ENCODE measurements at regions not wholly inside any gene's neighbourhood (a gene's known extent, or its start where the extent isn't known, plus 50 kb on each side); places are given as distances from the start of the nearest gene placed in this dataset.
A peak's percentile ranks its signal among the peaks of the same experiment; 100 is the strongest.

GRCh38 chr5:112628214-112628980, 109.3 kb upstream of the APC start:
- no peak overlapping the region for H3K4me3 ChIP-seq (ENCODE audit: low read depth, low read length)
- TF ChIP-seq CTCF (conservative IDR thresholded peaks at IDR 0.05; ENCODE audit: low read depth, low read length), result no peak
- peak; percentile 37 for DNase-seq (ENCODE audit: low read depth)

GRCh38 chr5:112630246-112631009, 107.3 kb upstream of the APC start:
- no peak for TF ChIP-seq CTCF (conservative IDR thresholded peaks at IDR 0.05; ENCODE audit: low read depth, low read length)
- no peak overlapping the region for H3K4me3 ChIP-seq (ENCODE audit: low read depth, low read length)
- no peak for DNase-seq (ENCODE audit: low read depth)

GRCh38 chr5:112634166-112634565, 103.5 kb upstream of the APC start:
- H3K4me3 ChIP-seq (ENCODE audit: low read depth, low read length), result no peak overlapping the region
- TF ChIP-seq CTCF (conservative IDR thresholded peaks at IDR 0.05; ENCODE audit: low read depth, low read length), result no peak
- no peak for DNase-seq (ENCODE audit: low read depth)

- peak; percentile 12 for DNase-seq (ENCODE audit: low read depth)
- no peak for TF ChIP-seq CTCF (conservative IDR thresholded peaks at IDR 0.05; ENCODE audit: low read depth, low read length)
- H3K4me3 ChIP-seq (ENCODE audit: low read depth, low read length), result no peak overlapping the region
Observed at GRCh38 chr5:112634796-112635195, 102.9 kb upstream of the APC start.

- DNase-seq (ENCODE audit: low read depth), result no peak
- H3K4me3 ChIP-seq (ENCODE audit: low read depth, low read length), result no peak overlapping the region
- TF ChIP-seq CTCF (conservative IDR thresholded peaks at IDR 0.05; ENCODE audit: low read depth, low read length), result no peak
Observed at GRCh38 chr5:112635276-112635675, 102.4 kb upstream of the APC start.

GRCh38 chr5:112635771-112636731, 101.6 kb upstream of the APC start:
- no peak for TF ChIP-seq CTCF (conservative IDR thresholded peaks at IDR 0.05; ENCODE audit: low read depth, low read length)
- no peak for DNase-seq (ENCODE audit: low read depth)
- no peak overlapping the region for H3K4me3 ChIP-seq (ENCODE audit: low read depth, low read length)

Measured in choroid plexus epithelial cell (primary cell).